Fibroblast of lung (primary cell): ENCODE measurements at regions not wholly inside any gene's neighbourhood (a gene's known extent, or its start where the extent isn't known, plus 50 kb on each side); places are given as distances from the start of the nearest gene placed in this dataset.

Experiments used
- DNase-seq, 2 donors: peaks; one replicate each; pipeline versions ENCODE4 v3.0.0 to v3.0.0-alpha.2; 2010; ENCODE audit warnings: low read depth in 2 of 2
- H2AFZ ChIP-seq: 2 replicates; pipeline ENCODE4 v1.5.1; 2012; ENCODE audit warnings: low read length, control low read depth, inconsistent platforms
- H3K27ac ChIP-seq: 2 replicates; pipeline ENCODE4 v1.5.1; 2011; ENCODE audit warnings: low read length, control low read depth; ENCODE audit not compliant: insufficient read depth
- H3K27me3 ChIP-seq: 2 replicates; pipeline ENCODE4 v1.5.1; 2011; ENCODE audit warnings: mild to moderate bottlenecking, low read length; ENCODE audit not compliant: control insufficient read depth, insufficient read depth
- H3K36me3 ChIP-seq: 2 replicates; pipeline ENCODE4 v1.5.1; 2011; ENCODE audit warnings: low read length; ENCODE audit not compliant: control insufficient read depth, insufficient read depth
- H3K4me1 ChIP-seq: 2 replicates; pipeline ENCODE4 v1.5.1; 2011; ENCODE audit warnings: low read length; ENCODE audit not compliant: control insufficient read depth, insufficient read depth; ENCODE audit errors: extremely low read depth
- H3K4me2 ChIP-seq: 2 replicates; pipeline ENCODE4 v1.5.1; 2011; ENCODE audit warnings: low read length, control low read depth; ENCODE audit not compliant: insufficient read depth; ENCODE audit errors: extremely low read depth
- H3K4me3 ChIP-seq, 4 experiments: fragments of 200-600 bp in 1 of 4; sonication (generic) in 1 of 4; replicated peaks in 1 of 4; 2 replicates each; pipeline ENCODE4 v1.5.1; 2011 to 2016; ENCODE audit warnings: low read length in 4 of 4, low read depth in 3 of 4, mild to moderate bottlenecking in 3 of 4, control low read depth in 2 of 4, inconsistent platforms in 1 of 4, mixed read lengths in 1 of 4; ENCODE audit not compliant: insufficient read depth in 1 of 4; ENCODE audit errors: control extremely low read depth in 1 of 4
- H3K79me2 ChIP-seq: 2 replicates; pipeline ENCODE4 v1.5.1; 2012; ENCODE audit warnings: mild to moderate bottlenecking, low read length, inconsistent platforms; ENCODE audit not compliant: control insufficient read depth, insufficient read depth
- H3K9ac ChIP-seq: 2 replicates; pipeline ENCODE4 v1.5.1; 2011; ENCODE audit warnings: mild to moderate bottlenecking, low read length, control low read depth; ENCODE audit not compliant: insufficient read depth
- H3K9me3 ChIP-seq: 2 replicates; pipeline ENCODE4 v1.5.1; 2012; ENCODE audit warnings: low read depth, low read length; ENCODE audit not compliant: control insufficient read depth, insufficient read depth
- H4K20me1 ChIP-seq: 2 replicates; pipeline ENCODE4 v1.5.1; 2011; ENCODE audit warnings: low read length; ENCODE audit not compliant: control insufficient read depth, insufficient read depth; ENCODE audit errors: extremely low read depth
- CTCF ChIP-seq, 2 donors: IDR thresholded peaks in 1 of 2; conservative IDR thresholded peaks in 1 of 2; 1 replicate in 1 of 2; 2 replicates in 1 of 2; pipeline ENCODE4 v1.5.1; 2011 to 2012; ENCODE audit warnings: low read length in 2 of 2, control low read depth in 1 of 2, inconsistent platforms in 1 of 2, low read depth in 1 of 2, mild to moderate bottlenecking in 1 of 2
- EZH2 ChIP-seq: IDR thresholded peaks from 2 replicates; pipeline ENCODE4 v1.5.1; 2012; ENCODE audit warnings: low read length, control low read depth, mild to moderate bottlenecking; ENCODE audit errors: missing control alignments

- Histone ChIP-seq H3K36me3 (no peaks in the 10 kb centered on the region), H3K4me3 (no peak overlapping the region), H3K4me1 (no peaks in the 10 kb centered on the region), H4K20me1 (no peaks in the 10 kb centered on the region), H3K79me2 (no peaks in the 10 kb centered on the region), H3K4me2 (no peak overlapping the region), H3K9me3 (no peaks in the 10 kb centered on the region), H3K27me3 (no peaks in the 10 kb centered on the region), H2AFZ (no peak overlapping the region), H3K27ac (no peak overlapping the region), H3K9ac (no peak overlapping the region)
- TF ChIP-seq CTCF (conservative IDR thresholded peaks at IDR 0.05 in 1 of 2, IDR thresholded peaks at IDR 0.05 in 1 of 2; ENCODE audit: low read depth in 1 of 2, low read length in 2 of 2) (no peak), EZH2 (no peak)
- DNase-seq = no peak
Observed at GRCh38 chr5:145210020-145210419, 625.1 kb downstream of the PRELID2 start.

- no peak for TF ChIP-seq EZH2
- TF ChIP-seq CTCF (conservative IDR thresholded peaks at IDR 0.05 in 1 of 2, IDR thresholded peaks at IDR 0.05 in 1 of 2; ENCODE audit: low read depth in 1 of 2, low read length in 2 of 2) = no peak
- Histone ChIP-seq H2AFZ (no peak overlapping the region), H4K20me1 (no peaks in the 10 kb centered on the region), H3K36me3 (no peaks in the 10 kb centered on the region), H3K9me3 (no peaks in the 10 kb centered on the region), H3K9ac (no peak overlapping the region), H3K4me3 (no peak overlapping the region), H3K4me2 (no peak overlapping the region), H3K4me1 (no peaks in the 10 kb centered on the region), H3K27ac (no peak overlapping the region), H3K79me2 (no peaks in the 10 kb centered on the region), H3K27me3 (no peaks in the 10 kb centered on the region)
- DNase-seq = no peak
Observed at GRCh38 chr5:145205546-145205945, 629.6 kb downstream of the PRELID2 start.

- no peaks in the 10 kb centered on the region for H4K20me1 ChIP-seq
- H3K4me1 ChIP-seq = no peaks in the 10 kb centered on the region
- H3K9me3 ChIP-seq = no peaks in the 10 kb centered on the region
- H2AFZ ChIP-seq = no peak overlapping the region
- H3K27ac ChIP-seq = no peak overlapping the region
- no peaks in the 10 kb centered on the region for H3K79me2 ChIP-seq
- H3K4me3 ChIP-seq = no peak overlapping the region
- no peaks in the 10 kb centered on the region for H3K36me3 ChIP-seq
- H3K9ac ChIP-seq = no peak overlapping the region
- TF ChIP-seq EZH2 (no peak), CTCF (conservative IDR thresholded peaks at IDR 0.05 in 1 of 2, IDR thresholded peaks at IDR 0.05 in 1 of 2; ENCODE audit: low read depth in 1 of 2, low read length in 2 of 2) (no peak)
- DNase-seq = no peak
- H3K27me3 ChIP-seq = no peaks in the 10 kb centered on the region
- H3K4me2 ChIP-seq = no peak overlapping the region
Observed at GRCh38 chr5:145204743-145205142, 630.4 kb downstream of the PRELID2 start.
